ENCODE measurements at regions not wholly inside any gene's neighbourhood (a gene's known extent, or its start where the extent isn't known, plus 50 kb on each side); places are given as distances from the start of the nearest gene placed in this dataset.

GRCh38 chr6:22737331-22737730 lies 168.0 kb downstream of the HDGFL1 start:
- H3K79me1 ChIP-seq (replicated peaks; ENCODE audit: low read length, poor library complexity, severe bottlenecking): no peaks in the 10 kb centered on the region
- no peaks in the 10 kb centered on the region for H3K9me3 ChIP-seq (ENCODE audit: control insufficient read depth, low read length)
- H3K36me3 ChIP-seq (ENCODE audit: control insufficient read depth in 1 of 2, insufficient read depth in 2 of 2, low read depth in 1 of 2, low read length in 2 of 2): no peaks in the 10 kb centered on the region
- H3K23ac ChIP-seq (ENCODE audit: low read length in 2 of 2): no peak overlapping the region
- peak; percentile 34 for DNase-seq
- peak overlapping the region; percentile 2 for H2AK5ac ChIP-seq (ENCODE audit: low read length, severe bottlenecking)
- no peak overlapping the region for H3K4me3 ChIP-seq (ENCODE audit: insufficient read depth in 1 of 2, low read depth in 1 of 2, low read length in 2 of 2)
- H3K14ac ChIP-seq (ENCODE audit: low read length in 2 of 2): no peak overlapping the region
- no peaks in the 10 kb centered on the region for H3K4me1 ChIP-seq (ENCODE audit: control insufficient read depth, insufficient read depth, low read depth, low read length)
- H2BK12ac ChIP-seq (ENCODE audit: low read length in 2 of 2): no peak overlapping the region
- no peak overlapping the region for H3K18ac ChIP-seq (ENCODE audit: low read depth in 1 of 2, low read length in 2 of 2)
- H3K9ac ChIP-seq (ENCODE audit: low read length): no peak overlapping the region
- H4K91ac ChIP-seq (ENCODE audit: low read length): no peak overlapping the region
- no peak overlapping the region for H2BK15ac ChIP-seq (ENCODE audit: low read depth, poor library complexity, severe bottlenecking)
- WGBS: 29% methylated on average over 5 of the region's 5 CpGs
- no peak overlapping the region for H4K8ac ChIP-seq (ENCODE audit: low read length)
- no peak overlapping the region for H2AFZ ChIP-seq (ENCODE audit: low read depth, low read length)
- no peaks in the 10 kb centered on the region for H3K27me3 ChIP-seq (ENCODE audit: control insufficient read depth in 1 of 2, insufficient read depth in 1 of 2, low read length in 2 of 2)
- H2BK5ac ChIP-seq (ENCODE audit: low read depth, low read length, poor library complexity, severe bottlenecking): no peak overlapping the region
- H3K27ac ChIP-seq (ENCODE audit: low read length, poor library complexity, severe bottlenecking): no peak overlapping the region
- no peak overlapping the region for H3K4me2 ChIP-seq (ENCODE audit: low read length, poor library complexity, severe bottlenecking)
- no peak overlapping the region for H3K4ac ChIP-seq (ENCODE audit: low read depth in 1 of 2, low read length in 2 of 2)
- H2BK120ac ChIP-seq (ENCODE audit: low read depth, low read length): no peak overlapping the region

DNA sequence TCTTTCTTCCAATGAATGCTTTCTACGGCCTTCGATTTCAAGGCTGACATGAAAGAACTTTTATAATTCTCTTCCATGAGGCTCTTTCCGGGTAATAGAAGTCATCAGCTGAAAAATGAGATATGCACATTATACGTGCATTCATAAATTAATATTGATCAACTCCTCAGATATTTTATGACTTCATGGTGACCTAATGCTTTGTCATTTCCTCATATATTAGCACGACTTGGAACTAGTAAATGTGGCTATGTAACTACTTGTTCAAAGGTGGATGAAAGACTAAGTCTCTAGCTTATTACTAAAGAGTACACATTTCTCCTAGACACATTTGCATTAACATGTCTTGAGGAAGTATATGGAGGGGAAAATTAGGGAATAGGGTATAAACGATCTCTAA lies 168.8 kb downstream of the HDGFL1 start:
- Histone ChIP-seq H3K27ac (ENCODE audit: low read length, poor library complexity, severe bottlenecking) (no peak overlapping the region), H3K23ac (ENCODE audit: low read length in 2 of 2) (no peak overlapping the region), H3K4me3 (ENCODE audit: insufficient read depth in 1 of 2, low read depth in 1 of 2, low read length in 2 of 2) (no peak overlapping the region), H4K8ac (ENCODE audit: low read length) (no peak overlapping the region), H2BK12ac (ENCODE audit: low read length in 2 of 2) (no peak overlapping the region), H2BK15ac (ENCODE audit: low read depth, poor library complexity, severe bottlenecking) (no peak overlapping the region), H2AK5ac (ENCODE audit: low read length, severe bottlenecking) (no peak overlapping the region), H3K27me3 (ENCODE audit: control insufficient read depth in 1 of 2, insufficient read depth in 1 of 2, low read length in 2 of 2) (no peaks in the 10 kb centered on the region), H3K4me2 (ENCODE audit: low read length, poor library complexity, severe bottlenecking) (no peak overlapping the region), H3K4me1 (ENCODE audit: control insufficient read depth, insufficient read depth, low read depth, low read length) (no peaks in the 10 kb centered on the region), H2AFZ (ENCODE audit: low read depth, low read length) (no peak overlapping the region), H3K79me1 (replicated peaks; ENCODE audit: low read length, poor library complexity, severe bottlenecking) (no peaks in the 10 kb centered on the region), H2BK120ac (ENCODE audit: low read depth, low read length) (no peak overlapping the region), H2BK5ac (ENCODE audit: low read depth, low read length, poor library complexity, severe bottlenecking) (no peak overlapping the region), H3K9me3 (ENCODE audit: control insufficient read depth, low read length) (no peaks in the 10 kb centered on the region), H3K4ac (ENCODE audit: low read depth in 1 of 2, low read length in 2 of 2) (no peak overlapping the region), H3K9ac (ENCODE audit: low read length) (no peak overlapping the region), H4K91ac (ENCODE audit: low read length) (no peak overlapping the region), H3K18ac (ENCODE audit: low read depth in 1 of 2, low read length in 2 of 2) (no peak overlapping the region), H3K36me3 (ENCODE audit: control insufficient read depth in 1 of 2, insufficient read depth in 2 of 2, low read depth in 1 of 2, low read length in 2 of 2) (no peaks in the 10 kb centered on the region), H3K14ac (ENCODE audit: low read length in 2 of 2) (no peak overlapping the region)
- no peak for DNase-seq
- WGBS: 100% methylated on average over 3 of the region's 6 CpGs

- no peak for DNase-seq
- H2BK120ac ChIP-seq (ENCODE audit: low read depth, low read length): no peak overlapping the region
- H3K4ac ChIP-seq (ENCODE audit: low read depth in 1 of 2, low read length in 2 of 2): no peak overlapping the region
Observed at GRCh38 chr6:22747571-22747970, 178.2 kb downstream of the HDGFL1 start.

DNA sequence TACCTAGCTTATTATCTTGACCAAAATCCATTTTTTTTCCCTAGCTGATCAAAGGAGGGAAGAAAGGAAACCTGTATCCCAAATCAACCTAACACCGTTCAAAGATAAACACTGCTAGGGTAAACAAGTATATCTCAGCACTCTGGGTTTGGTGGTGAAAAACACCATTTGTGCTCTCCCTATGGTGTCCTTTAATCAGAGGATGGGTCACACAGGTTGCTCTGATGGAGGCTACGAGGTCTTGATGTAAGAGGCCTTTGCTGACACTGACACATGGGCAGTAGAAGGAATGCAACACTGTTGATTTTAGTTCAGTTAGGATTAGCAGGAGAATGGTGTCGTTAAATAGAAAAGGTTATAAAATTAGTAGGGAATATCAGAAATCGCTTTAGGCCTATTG lies 179.3 kb downstream of the HDGFL1 start:
- Histone ChIP-seq H2BK5ac (ENCODE audit: low read depth, low read length, poor library complexity, severe bottlenecking) (no peak overlapping the region), H3K23ac (ENCODE audit: low read length in 2 of 2) (no peak overlapping the region), H3K14ac (ENCODE audit: low read length in 2 of 2) (no peak overlapping the region), H2AK5ac (ENCODE audit: low read length, severe bottlenecking) (no peak overlapping the region), H2BK120ac (ENCODE audit: low read depth, low read length) (no peak overlapping the region), H3K4me1 (ENCODE audit: control insufficient read depth, insufficient read depth, low read depth, low read length) (no peaks in the 10 kb centered on the region), H3K79me1 (replicated peaks; ENCODE audit: low read length, poor library complexity, severe bottlenecking) (no peaks in the 10 kb centered on the region), H2AFZ (ENCODE audit: low read depth, low read length) (no peak overlapping the region), H4K8ac (ENCODE audit: low read length) (no peak overlapping the region), H3K36me3 (ENCODE audit: control insufficient read depth in 1 of 2, insufficient read depth in 2 of 2, low read depth in 1 of 2, low read length in 2 of 2) (no peaks in the 10 kb centered on the region), H2BK12ac (ENCODE audit: low read length in 2 of 2) (no peak overlapping the region), H3K27ac (ENCODE audit: low read length, poor library complexity, severe bottlenecking) (no peak overlapping the region), H3K9ac (ENCODE audit: low read length) (no peak overlapping the region), H3K4me3 (ENCODE audit: insufficient read depth in 1 of 2, low read depth in 1 of 2, low read length in 2 of 2) (no peak overlapping the region), H4K91ac (ENCODE audit: low read length) (no peak overlapping the region), H3K9me3 (ENCODE audit: control insufficient read depth, low read length) (no peaks in the 10 kb centered on the region), H3K27me3 (ENCODE audit: control insufficient read depth in 1 of 2, insufficient read depth in 1 of 2, low read length in 2 of 2) (no peaks in the 10 kb centered on the region), H3K4ac (ENCODE audit: low read depth in 1 of 2, low read length in 2 of 2) (no peak overlapping the region), H2BK15ac (ENCODE audit: low read depth, poor library complexity, severe bottlenecking) (no peak overlapping the region), H3K18ac (ENCODE audit: low read depth in 1 of 2, low read length in 2 of 2) (no peak overlapping the region), H3K4me2 (ENCODE audit: low read length, poor library complexity, severe bottlenecking) (no peak overlapping the region)
- no peak for DNase-seq
- WGBS: 62% methylated on average over 4 of the region's 4 CpGs

More at GRCh38 chr6:22747571-22747970, 178.2 kb downstream of the HDGFL1 start:
- Histone ChIP-seq H3K27ac (ENCODE audit: low read length, poor library complexity, severe bottlenecking) (no peak overlapping the region), H2AFZ (ENCODE audit: low read depth, low read length) (no peak overlapping the region), H2BK5ac (ENCODE audit: low read depth, low read length, poor library complexity, severe bottlenecking) (no peak overlapping the region), H2BK12ac (ENCODE audit: low read length in 2 of 2) (no peak overlapping the region), H2AK5ac (ENCODE audit: low read length, severe bottlenecking) (no peak overlapping the region), H4K91ac (ENCODE audit: low read length) (no peak overlapping the region), H3K14ac (ENCODE audit: low read length in 2 of 2) (no peak overlapping the region), H3K23ac (ENCODE audit: low read length in 2 of 2) (no peak overlapping the region), H3K9me3 (ENCODE audit: control insufficient read depth, low read length) (no peaks in the 10 kb centered on the region), H3K18ac (ENCODE audit: low read depth in 1 of 2, low read length in 2 of 2) (no peak overlapping the region), H2BK15ac (ENCODE audit: low read depth, poor library complexity, severe bottlenecking) (no peak overlapping the region), H3K79me1 (replicated peaks; ENCODE audit: low read length, poor library complexity, severe bottlenecking) (no peaks in the 10 kb centered on the region), H3K4me1 (ENCODE audit: control insufficient read depth, insufficient read depth, low read depth, low read length) (no peaks in the 10 kb centered on the region), H3K4me3 (ENCODE audit: insufficient read depth in 1 of 2, low read depth in 1 of 2, low read length in 2 of 2) (no peak overlapping the region), H3K36me3 (ENCODE audit: control insufficient read depth in 1 of 2, insufficient read depth in 2 of 2, low read depth in 1 of 2, low read length in 2 of 2) (no peaks in the 10 kb centered on the region), H3K27me3 (ENCODE audit: control insufficient read depth in 1 of 2, insufficient read depth in 1 of 2, low read length in 2 of 2) (no peaks in the 10 kb centered on the region), H3K9ac (ENCODE audit: low read length) (no peak overlapping the region), H4K8ac (ENCODE audit: low read length) (no peak overlapping the region), H3K4me2 (ENCODE audit: low read length, poor library complexity, severe bottlenecking) (no peak overlapping the region)
- 71% methylated on average over 1 of the region's 1 CpG for WGBS
